Right atrium auricular region (tissue), 2 donors: ENCODE measurements at regions not wholly inside any gene's neighbourhood (a gene's known extent, or its start where the extent isn't known, plus 50 kb on each side); places are given as distances from the start of the nearest gene placed in this dataset.

Experiments used
- DNase-seq: peaks from one replicate; pipeline ENCODE4 v3.0.0-alpha.2; 2019; ENCODE audit warnings: low spot score
- H3K27ac ChIP-seq, 2 donors: fragments of 200-600 bp; sonication (generic); 1 replicate in 1 of 2; 2 replicates in 1 of 2; pipeline ENCODE4 v1.5.1; 2016 to 2019
- H3K27me3 ChIP-seq, 2 donors: fragments of 200-600 bp; sonication (generic); one replicate each; pipeline versions ENCODE4 v1.5.1 to v1.6.0; 2017 to 2019
- H3K36me3 ChIP-seq: fragments of 200-600 bp; sonication (generic); one replicate; pipeline ENCODE4 v1.5.1; 2016
- H3K4me1 ChIP-seq, 2 donors: fragments of 200-600 bp; sonication (generic); one replicate each; pipeline versions ENCODE4 v1.5.1 to v1.6.0; 2017 to 2019
- H3K4me3 ChIP-seq, 2 donors: fragments of 200-600 bp; sonication (generic); 1 replicate in 1 of 2; 2 replicates in 1 of 2; pipeline ENCODE4 v1.5.1; 2017 to 2019; ENCODE audit warnings: mild to moderate bottlenecking in 1 of 2, moderate library complexity in 1 of 2
- H3K9me3 ChIP-seq, 2 donors: fragments of 200-600 bp; sonication (generic); one replicate each; pipeline ENCODE4 v1.5.1; 2019
- TF ChIP-seq, protein P1 (sequence below), 2 donors: fragments of 200-600 bp; sonication (generic); IDR thresholded peaks; one replicate each; pipeline ENCODE4 v1.5.1; 2019; ENCODE audit warnings: antibody characterized with exemption in 2 of 2

DNA sequence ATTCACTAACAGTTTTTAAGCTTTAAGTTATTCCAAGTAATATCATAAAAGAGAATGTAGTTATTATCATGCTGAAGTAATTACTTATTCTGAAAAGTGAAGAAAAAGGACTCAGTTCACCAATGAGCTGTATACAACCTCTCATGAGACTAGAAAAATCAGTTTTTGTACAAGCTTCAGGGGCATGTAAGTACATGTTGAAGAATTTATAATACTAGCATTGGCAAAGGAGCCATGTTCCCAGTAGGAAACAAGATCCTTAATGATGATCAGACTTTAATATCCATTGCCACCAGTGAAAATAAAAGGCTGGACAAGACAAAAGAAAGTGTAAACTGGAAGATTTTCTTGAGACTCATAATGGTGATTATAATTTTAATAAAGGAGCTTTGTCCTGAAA, 532.8 kb downstream of the PLOD2 start:
- H3K4me3 ChIP-seq, result no peak overlapping the region
- H3K27ac ChIP-seq, result no peak overlapping the region
- H3K36me3 ChIP-seq, result no peaks in the 10 kb centered on the region
- no peaks in the 10 kb centered on the region for H3K4me1 ChIP-seq
- peaks cover 0 to 18% of the 10 kb centered on the region in 2 donors for H3K9me3 ChIP-seq
- TF ChIP-seq, protein P1, sequence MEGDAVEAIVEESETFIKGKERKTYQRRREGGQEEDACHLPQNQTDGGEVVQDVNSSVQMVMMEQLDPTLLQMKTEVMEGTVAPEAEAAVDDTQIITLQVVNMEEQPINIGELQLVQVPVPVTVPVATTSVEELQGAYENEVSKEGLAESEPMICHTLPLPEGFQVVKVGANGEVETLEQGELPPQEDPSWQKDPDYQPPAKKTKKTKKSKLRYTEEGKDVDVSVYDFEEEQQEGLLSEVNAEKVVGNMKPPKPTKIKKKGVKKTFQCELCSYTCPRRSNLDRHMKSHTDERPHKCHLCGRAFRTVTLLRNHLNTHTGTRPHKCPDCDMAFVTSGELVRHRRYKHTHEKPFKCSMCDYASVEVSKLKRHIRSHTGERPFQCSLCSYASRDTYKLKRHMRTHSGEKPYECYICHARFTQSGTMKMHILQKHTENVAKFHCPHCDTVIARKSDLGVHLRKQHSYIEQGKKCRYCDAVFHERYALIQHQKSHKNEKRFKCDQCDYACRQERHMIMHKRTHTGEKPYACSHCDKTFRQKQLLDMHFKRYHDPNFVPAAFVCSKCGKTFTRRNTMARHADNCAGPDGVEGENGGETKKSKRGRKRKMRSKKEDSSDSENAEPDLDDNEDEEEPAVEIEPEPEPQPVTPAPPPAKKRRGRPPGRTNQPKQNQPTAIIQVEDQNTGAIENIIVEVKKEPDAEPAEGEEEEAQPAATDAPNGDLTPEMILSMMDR (IDR thresholded peaks at IDR 0.05), result no peak
- no peaks in the 10 kb centered on the region for H3K27me3 ChIP-seq
- no peak for DNase-seq

DNA sequence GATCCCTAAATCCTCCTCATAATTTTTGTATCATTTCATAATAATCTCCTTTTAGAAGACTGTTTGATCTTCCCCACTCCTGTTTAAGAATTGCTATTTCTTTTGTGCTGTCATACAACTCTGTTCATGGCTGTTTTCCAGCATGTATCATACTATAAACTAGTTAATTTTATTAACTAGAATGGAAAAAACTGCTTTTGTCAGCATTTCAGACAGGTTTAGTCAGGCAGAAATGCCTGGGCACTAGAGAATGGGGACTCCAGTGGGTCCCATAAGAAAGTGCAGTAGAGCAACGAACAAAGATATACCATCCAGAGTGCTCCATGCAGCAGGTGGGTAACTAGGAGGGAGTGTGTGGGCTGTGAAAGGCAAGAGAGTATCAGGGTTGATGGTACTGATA, 523.9 kb downstream of the PLOD2 start:
- TF ChIP-seq, protein P1 (IDR thresholded peaks at IDR 0.05), result no peak
- Histone ChIP-seq H3K4me3 (no peak overlapping the region), H3K27me3 (no peaks in the 10 kb centered on the region), H3K9me3 (peaks cover 0 to 3% of the 10 kb centered on the region in 2 donors), H3K36me3 (no peaks in the 10 kb centered on the region), H3K4me1 (no peaks in the 10 kb centered on the region), H3K27ac (no peak overlapping the region)
- DNase-seq, result no peak

DNA sequence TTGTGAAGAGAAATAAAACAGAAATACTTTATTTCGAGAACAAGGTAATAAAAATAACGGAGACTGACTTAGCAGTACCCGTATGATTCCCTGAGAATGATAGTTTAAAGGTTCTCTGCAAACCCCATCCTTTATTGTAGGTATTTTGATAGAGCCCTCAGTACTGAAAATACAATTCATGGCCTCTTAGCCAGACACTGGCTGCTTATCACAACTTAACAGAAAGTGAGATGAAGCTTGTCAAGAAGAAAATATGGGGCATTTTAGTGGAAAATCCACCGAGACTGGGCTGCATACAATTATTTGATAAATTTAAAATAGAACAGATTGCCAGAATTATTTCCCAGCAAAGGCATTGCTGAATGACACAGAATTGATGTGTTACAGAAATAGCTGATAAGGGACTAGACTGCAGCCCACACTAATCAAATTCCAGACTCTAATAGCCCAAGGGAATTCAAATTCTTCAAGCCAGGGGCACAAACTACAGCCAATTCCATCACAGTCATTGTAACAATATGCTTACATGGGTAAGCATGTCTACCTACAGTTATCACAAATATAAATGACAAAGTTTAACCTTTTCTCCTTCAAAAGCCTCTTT, 521.9 kb downstream of the PLOD2 start:
- Histone ChIP-seq H3K27ac (no peak overlapping the region), H3K36me3 (no peaks in the 10 kb centered on the region), H3K4me1 (no peaks in the 10 kb centered on the region), H3K9me3 (no peaks in the 10 kb centered on the region), H3K27me3 (no peaks in the 10 kb centered on the region), H3K4me3 (no peak overlapping the region)
- TF ChIP-seq, protein P1 (IDR thresholded peaks at IDR 0.05), result no peak
- no peak for DNase-seq

DNA sequence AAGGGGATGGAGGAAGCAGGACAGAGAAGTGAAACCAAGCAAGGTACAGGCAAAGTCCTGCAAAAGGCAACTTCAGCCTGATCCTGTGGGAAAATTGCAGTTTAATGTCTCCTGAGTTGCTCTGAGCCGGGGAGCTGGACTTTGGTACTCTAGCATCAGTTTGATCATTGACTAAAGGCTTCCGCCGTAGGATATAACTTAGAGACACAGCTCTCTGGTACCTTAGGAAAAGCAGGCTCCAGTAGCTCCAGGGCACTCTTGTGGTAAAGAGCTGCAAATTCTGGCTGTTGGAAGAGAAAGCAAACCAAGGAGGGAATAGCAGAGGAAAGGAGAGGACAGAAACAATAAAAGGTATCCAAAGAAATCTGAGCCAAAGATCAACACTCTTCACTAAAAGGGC, 521.1 kb downstream of the PLOD2 start:
- no peak for DNase-seq
- H3K27ac ChIP-seq, result no peak overlapping the region
- no peaks in the 10 kb centered on the region for H3K27me3 ChIP-seq
- H3K36me3 ChIP-seq, result no peaks in the 10 kb centered on the region
- no peaks in the 10 kb centered on the region for H3K4me1 ChIP-seq
- no peaks in the 10 kb centered on the region for H3K9me3 ChIP-seq
- H3K4me3 ChIP-seq, result no peak overlapping the region
- TF ChIP-seq, protein P1 (IDR thresholded peaks at IDR 0.05), result no peak

DNA sequence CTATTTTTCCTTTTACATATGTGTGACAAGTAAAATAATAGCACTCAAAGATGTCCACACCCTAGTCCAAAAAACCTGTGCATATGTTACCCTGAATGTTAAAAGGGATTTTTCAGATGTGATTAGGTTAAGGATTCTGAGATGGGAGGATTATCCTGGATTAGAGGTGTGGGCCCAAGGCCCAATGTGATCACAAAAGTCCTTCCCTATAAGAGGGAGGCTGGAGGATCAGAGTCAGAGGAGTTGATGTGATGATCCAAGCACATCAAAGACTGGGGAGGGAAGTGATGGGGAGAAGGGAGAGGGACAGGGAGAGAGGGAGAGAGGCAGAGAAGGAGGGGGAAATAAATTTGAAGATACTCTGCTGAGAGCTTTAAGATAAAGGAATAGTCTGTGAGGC, 512.6 kb downstream of the PLOD2 start:
- Histone ChIP-seq H3K4me1 (no peaks in the 10 kb centered on the region), H3K27ac (no peak overlapping the region), H3K27me3 (no peaks in the 10 kb centered on the region), H3K4me3 (no peak overlapping the region), H3K9me3 (no peaks in the 10 kb centered on the region), H3K36me3 (no peaks in the 10 kb centered on the region)
- TF ChIP-seq, protein P1 (IDR thresholded peaks at IDR 0.05), result no peak
- DNase-seq, result no peak

DNA sequence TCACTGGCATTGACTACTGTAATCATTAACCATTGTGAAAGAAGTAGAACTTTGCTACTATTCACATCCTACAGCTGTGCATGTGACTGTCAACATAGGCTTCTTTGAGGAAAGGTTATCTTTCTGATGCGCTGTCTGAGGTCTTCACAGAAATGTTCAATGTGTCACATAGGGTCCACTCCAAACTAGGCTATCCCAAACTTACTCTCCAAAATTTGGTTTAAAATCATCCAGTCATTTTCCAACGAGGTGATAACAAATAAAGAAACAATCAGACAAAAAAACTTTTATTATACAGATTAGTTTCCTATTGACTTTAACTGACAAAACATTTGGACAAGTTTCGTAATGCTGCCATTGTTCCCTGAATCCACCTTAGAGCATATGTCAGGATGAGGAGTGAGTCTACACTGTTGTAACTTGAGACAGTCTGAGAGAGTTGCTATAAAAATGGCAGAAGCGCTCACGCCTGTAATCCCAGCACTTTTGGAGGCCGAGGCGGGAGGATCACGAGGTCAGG, 511.6 kb downstream of the PLOD2 start:
- Histone ChIP-seq H3K9me3 (no peaks in the 10 kb centered on the region), H3K27me3 (no peaks in the 10 kb centered on the region), H3K27ac (no peak overlapping the region), H3K36me3 (no peaks in the 10 kb centered on the region), H3K4me3 (no peak overlapping the region), H3K4me1 (no peaks in the 10 kb centered on the region)
- TF ChIP-seq, protein P1 (IDR thresholded peaks at IDR 0.05), result no peak
- no peak for DNase-seq
